HCT116 (cell line): ENCODE measurements at regions not wholly inside any gene's neighbourhood (a gene's known extent, or its start where the extent isn't known, plus 50 kb on each side); places are given as distances from the start of the nearest gene placed in this dataset.

Source experiments
- CTCF ChIP-seq, 3 experiments: fragments of 200-600 bp in 1 of 3; sonication (generic) in 1 of 3; IDR thresholded peaks in 2 of 3; conservative IDR thresholded peaks in 1 of 3; 2 replicates each; pipeline ENCODE4 v1.5.1; 2012 to 2017; ENCODE audit warnings: low read depth in 2 of 3, low read length in 2 of 3, antibody characterized with exemption in 1 of 3, borderline replicate concordance in 1 of 3, control low read depth in 1 of 3, mild to moderate bottlenecking in 1 of 3, mixed read lengths in 1 of 3, mixed run types in 1 of 3, moderate library complexity in 1 of 3; ENCODE audit not compliant: insufficient read depth in 1 of 3
- POLR2AphosphoS5 ChIP-seq: IDR thresholded peaks from 2 replicates; pipeline ENCODE4 v1.6.1; 2011; ENCODE audit warnings: mild to moderate bottlenecking, low read depth, low read length, moderate library complexity
- RAD21 ChIP-seq: IDR thresholded peaks from 2 replicates; pipeline ENCODE4 v1.6.1; 2012; ENCODE audit warnings: low read depth, mild to moderate bottlenecking
- SRF ChIP-seq: IDR thresholded peaks from 2 replicates; pipeline ENCODE4 v1.6.1; 2012; ENCODE audit warnings: low read depth
- YY1 ChIP-seq: IDR thresholded peaks from 2 replicates; pipeline ENCODE4 v1.6.1; 2011; ENCODE audit warnings: low read length, low read depth, moderate library complexity, mild to moderate bottlenecking; ENCODE audit not compliant: insufficient replicate concordance; ENCODE audit errors: extremely low read depth
- ZNF274 ChIP-seq: fragments of 200-500 bp; sonication (Bioruptor generic); IDR thresholded peaks from 2 replicates; pipeline ENCODE4 v1.6.1; 2014; ENCODE audit warnings: mild to moderate bottlenecking, low read depth, low read length, inconsistent platforms

GRCh38 chr7:80279760-80280159 lies 145.1 kb downstream of the GNAI1 start:
- TF ChIP-seq CTCF (IDR thresholded peaks at IDR 0.05 in 2 of 3, conservative IDR thresholded peaks at IDR 0.05 in 1 of 3; ENCODE audit: borderline replicate concordance in 1 of 3, insufficient read depth in 1 of 3, low read depth in 2 of 3, low read length in 2 of 3) (no peak), RAD21 (no peak), POLR2AphosphoS5 (no peak), ZNF274 (no peak), YY1 (no peak), SRF (no peak)
